SU-DHL-6 (cell line): ENCODE measurements at regions not wholly inside any gene's neighbourhood (a gene's known extent, or its start where the extent isn't known, plus 50 kb on each side); places are given as distances from the start of the nearest gene placed in this dataset.

ENCODE experiments used
- H2AFZ ChIP-seq: fragments of 200-600 bp; sonication (generic); 2 replicates; pipeline ENCODE4 v1.6.1; 2014; ENCODE audit warnings: low read depth, mild to moderate bottlenecking, moderate library complexity, mixed read lengths, antibody characterized with exemption, low read length; ENCODE audit not compliant: severe bottlenecking
- H3F3A ChIP-seq: fragments of 200-600 bp; shearing (Covaris generic); 2 replicates; pipeline ENCODE4 v1.6.0; 2016; ENCODE audit warnings: antibody characterized with exemption, mild to moderate bottlenecking; ENCODE audit not compliant: insufficient read depth
- H3K27ac ChIP-seq: fragments of 200-600 bp; sonication (generic); 2 replicates; pipeline ENCODE4 v1.5.1; 2016; ENCODE audit warnings: low read depth, mild to moderate bottlenecking, low read length, moderate library complexity, mixed read lengths
- H3K27me3 ChIP-seq: fragments of 200-600 bp; sonication (generic), shearing (Covaris generic); 2 replicates; pipeline ENCODE4 v1.6.0; 2014; ENCODE audit warnings: mild to moderate bottlenecking, low read length
- H3K36me3 ChIP-seq: fragments of 200-600 bp; sonication (generic); 2 replicates; pipeline ENCODE4 v1.6.1; 2014; ENCODE audit warnings: mild to moderate bottlenecking, low read length, mixed read lengths
- H3K4me2 ChIP-seq: fragments of 300-600, 200-600 bp; shearing (Covaris generic), sonication (generic); 2 replicates; pipeline ENCODE4 v1.6.0; 2014; ENCODE audit warnings: low read length, low read depth, mild to moderate bottlenecking; ENCODE audit not compliant: poor library complexity, severe bottlenecking
- H3K4me3 ChIP-seq: fragments of 200-600 bp; sonication (generic); 2 replicates; pipeline ENCODE4 v1.5.1; 2014; ENCODE audit warnings: antibody characterized with exemption, low read length, mild to moderate bottlenecking, mixed read lengths; ENCODE audit not compliant: insufficient read depth, poor library complexity, severe bottlenecking
- H3K79me2 ChIP-seq: fragments of 200-600 bp; sonication (generic); 2 replicates; pipeline ENCODE4 v1.6.1; 2014; ENCODE audit warnings: mild to moderate bottlenecking, low read length, moderate library complexity; ENCODE audit not compliant: insufficient read depth
- H3K9ac ChIP-seq: fragments of 200-600 bp; sonication (generic); 2 replicates; pipeline ENCODE4 v1.7.0; 2014; ENCODE audit warnings: mild to moderate bottlenecking, low read length
- H3K9me2 ChIP-seq: fragments of 200-600 bp; sonication (generic); replicated peaks from 2 replicates; pipeline ENCODE4 v1.6.1; 2014; ENCODE audit warnings: low read length; ENCODE audit not compliant: insufficient read depth
- H3K9me3 ChIP-seq: fragments of 200-600 bp; sonication (generic); 2 replicates; pipeline ENCODE4 v1.6.1; 2014; ENCODE audit warnings: low read length, mixed read lengths; ENCODE audit not compliant: insufficient read depth
- H4K20me1 ChIP-seq: fragments of 200-600 bp; sonication (generic); 2 replicates; pipeline ENCODE4 v1.6.1; 2014; ENCODE audit warnings: low read depth, mild to moderate bottlenecking, antibody characterized with exemption, low read length, moderate library complexity, mixed read lengths
- CTCF ChIP-seq: fragments of 200-600 bp; sonication (generic); IDR thresholded peaks from one replicate; pipeline ENCODE4 v1.5.1; 2017; ENCODE audit warnings: antibody characterized with exemption, mild to moderate bottlenecking, low read length, moderate library complexity; ENCODE audit not compliant: insufficient read depth, poor library complexity, severe bottlenecking
- EZH2phosphoT487 ChIP-seq: fragments of 200-600 bp; sonication (generic), shearing (Covaris generic); conservative IDR thresholded peaks from 2 replicates; pipeline ENCODE4 v1.6.1; 2018; ENCODE audit warnings: mild to moderate bottlenecking, antibody characterized with exemption, low read length, moderate library complexity, mixed read lengths

DNA sequence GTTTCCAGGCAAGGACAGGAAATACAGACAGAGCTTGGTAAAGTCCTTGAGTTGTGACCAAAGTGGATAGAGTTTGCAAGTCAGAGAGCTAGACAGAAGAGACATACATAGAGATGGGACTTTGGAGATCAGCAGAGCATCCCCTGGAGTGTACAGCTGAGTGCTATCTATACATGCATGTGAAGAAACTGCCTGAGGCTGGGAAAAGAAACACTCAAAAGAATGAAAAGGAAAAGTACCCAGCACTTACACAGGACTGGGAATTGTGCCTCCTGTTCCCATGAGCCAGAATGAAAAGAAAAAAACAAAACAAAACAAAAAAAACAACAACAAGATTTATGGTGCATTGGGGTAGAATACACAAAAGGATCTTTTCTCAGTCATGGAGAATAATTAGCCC is 606.4 kb downstream of the ZNF608 start:
- Histone ChIP-seq H3K36me3 (no peaks in the 10 kb centered on the region; the same call in 1 of the 2 replicates), H2AFZ (no peak overlapping the region), H4K20me1 (no peaks in the 10 kb centered on the region), H3K27ac (no peak overlapping the region), H3K9me2 (no peaks in the 10 kb centered on the region), H3K79me2 (no peaks in the 10 kb centered on the region), H3K9me3 (no peaks in the 10 kb centered on the region), H3F3A (peaks cover 6% of the 10 kb centered on the region; the same call in 1 of the 2 replicates), H3K4me2 (no peak overlapping the region), H3K9ac (no peak overlapping the region), H3K27me3 (no peaks in the 10 kb centered on the region), H3K4me3 (no peak overlapping the region)
- no peak for TF ChIP-seq CTCF
- TF ChIP-seq EZH2phosphoT487 = no peak

- TF ChIP-seq CTCF = no peak
- no peak for TF ChIP-seq EZH2phosphoT487
Observed at GRCh38 chr5:124139477-124139876, 607.0 kb downstream of the ZNF608 start.

GRCh38 chr5:124136609-124137008 is 609.8 kb downstream of the ZNF608 start:
- Histone ChIP-seq H3K27ac (no peak overlapping the region), H2AFZ (no peak overlapping the region), H3K9me2 (no peaks in the 10 kb centered on the region), H3K9ac (no peak overlapping the region), H3K9me3 (no peaks in the 10 kb centered on the region), H3K4me2 (no peak overlapping the region), H3K27me3 (no peaks in the 10 kb centered on the region), H3K79me2 (no peaks in the 10 kb centered on the region), H3F3A (no peaks in the 10 kb centered on the region), H3K36me3 (no peaks in the 10 kb centered on the region; the same call in 1 of the 2 replicates), H3K4me3 (no peak overlapping the region), H4K20me1 (no peaks in the 10 kb centered on the region)
- TF ChIP-seq CTCF (no peak), EZH2phosphoT487 (no peak)

More at GRCh38 chr5:124139477-124139876, 607.0 kb downstream of the ZNF608 start:
- H2AFZ ChIP-seq = no peak overlapping the region
- no peaks in the 10 kb centered on the region for H3K9me2 ChIP-seq
- peaks cover 6% of the 10 kb centered on the region; the same call in 1 of the 2 replicates for H3F3A ChIP-seq
- no peaks in the 10 kb centered on the region for H3K27me3 ChIP-seq
- H3K9me3 ChIP-seq = no peaks in the 10 kb centered on the region
- no peak overlapping the region for H3K27ac ChIP-seq
- H3K36me3 ChIP-seq = no peaks in the 10 kb centered on the region; the same call in 1 of the 2 replicates
- H3K4me3 ChIP-seq = no peak overlapping the region
- H3K9ac ChIP-seq = no peak overlapping the region
- H4K20me1 ChIP-seq = no peaks in the 10 kb centered on the region
- no peak overlapping the region for H3K4me2 ChIP-seq
- no peaks in the 10 kb centered on the region for H3K79me2 ChIP-seq
